ENCODE measurements at regions not wholly inside any gene's neighbourhood (a gene's known extent, or its start where the extent isn't known, plus 50 kb on each side); places are given as distances from the start of the nearest gene placed in this dataset.

- Histone ChIP-seq H3K27me3 (ENCODE audit: control insufficient read depth, insufficient read depth, low read length) (no peaks in the 10 kb centered on the region), H3K36me3 (ENCODE audit: control insufficient read depth, insufficient read depth, low read length) (no peaks in the 10 kb centered on the region), H3K4me3 (ENCODE audit: low read depth, low read length) (no peak overlapping the region)
- ChIA-PET CTCF (interaction anchor here (1.2 to 1.7 kb wide), 2 partner anchors 189 to 241 kb away, joined by 4 to 6 read pairs; no protein-coding TSS in a partner anchor), POLR2A (no interaction called here)
- no peak for DNase-seq (ENCODE audit: low read depth)
- TF ChIP-seq, protein P1, sequence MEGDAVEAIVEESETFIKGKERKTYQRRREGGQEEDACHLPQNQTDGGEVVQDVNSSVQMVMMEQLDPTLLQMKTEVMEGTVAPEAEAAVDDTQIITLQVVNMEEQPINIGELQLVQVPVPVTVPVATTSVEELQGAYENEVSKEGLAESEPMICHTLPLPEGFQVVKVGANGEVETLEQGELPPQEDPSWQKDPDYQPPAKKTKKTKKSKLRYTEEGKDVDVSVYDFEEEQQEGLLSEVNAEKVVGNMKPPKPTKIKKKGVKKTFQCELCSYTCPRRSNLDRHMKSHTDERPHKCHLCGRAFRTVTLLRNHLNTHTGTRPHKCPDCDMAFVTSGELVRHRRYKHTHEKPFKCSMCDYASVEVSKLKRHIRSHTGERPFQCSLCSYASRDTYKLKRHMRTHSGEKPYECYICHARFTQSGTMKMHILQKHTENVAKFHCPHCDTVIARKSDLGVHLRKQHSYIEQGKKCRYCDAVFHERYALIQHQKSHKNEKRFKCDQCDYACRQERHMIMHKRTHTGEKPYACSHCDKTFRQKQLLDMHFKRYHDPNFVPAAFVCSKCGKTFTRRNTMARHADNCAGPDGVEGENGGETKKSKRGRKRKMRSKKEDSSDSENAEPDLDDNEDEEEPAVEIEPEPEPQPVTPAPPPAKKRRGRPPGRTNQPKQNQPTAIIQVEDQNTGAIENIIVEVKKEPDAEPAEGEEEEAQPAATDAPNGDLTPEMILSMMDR (IDR thresholded peaks at IDR 0.05; ENCODE audit: insufficient read depth, low read depth, low read length), result no peak
These were observed 242.2 kb upstream of the IGFBP3 start for GRCh38 chr7:46163246-46163645.

GRCh38 chr7:46162609-46163008 is 241.5 kb upstream of the IGFBP3 start:
- DNase-seq (ENCODE audit: low read depth), result no peak
- TF ChIP-seq, protein P1 (IDR thresholded peaks at IDR 0.05; ENCODE audit: insufficient read depth, low read depth, low read length), result no peak
- no peaks in the 10 kb centered on the region for H3K36me3 ChIP-seq (ENCODE audit: control insufficient read depth, insufficient read depth, low read length)
- CTCF ChIA-PET, result interaction anchor here (1.2 to 1.7 kb wide), 2 partner anchors 190 to 240 kb away, joined by 4 to 6 read pairs; no protein-coding TSS in a partner anchor
- POLR2A ChIA-PET, result no interaction called here
- H3K27me3 ChIP-seq (ENCODE audit: control insufficient read depth, insufficient read depth, low read length), result no peaks in the 10 kb centered on the region
- H3K4me3 ChIP-seq (ENCODE audit: low read depth, low read length), result no peak overlapping the region

GRCh38 chr7:46160861-46161260 is 239.8 kb upstream of the IGFBP3 start:
- TF ChIP-seq, protein P1 (IDR thresholded peaks at IDR 0.05; ENCODE audit: insufficient read depth, low read depth, low read length), result no peak
- no peak overlapping the region for H3K4me3 ChIP-seq (ENCODE audit: low read depth, low read length)
- ChIA-PET CTCF (no interaction called here), POLR2A (no interaction called here)
- H3K27me3 ChIP-seq (ENCODE audit: control insufficient read depth, insufficient read depth, low read length), result no peaks in the 10 kb centered on the region
- no peak for DNase-seq (ENCODE audit: low read depth)
- H3K36me3 ChIP-seq (ENCODE audit: control insufficient read depth, insufficient read depth, low read length), result no peaks in the 10 kb centered on the region

DNA sequence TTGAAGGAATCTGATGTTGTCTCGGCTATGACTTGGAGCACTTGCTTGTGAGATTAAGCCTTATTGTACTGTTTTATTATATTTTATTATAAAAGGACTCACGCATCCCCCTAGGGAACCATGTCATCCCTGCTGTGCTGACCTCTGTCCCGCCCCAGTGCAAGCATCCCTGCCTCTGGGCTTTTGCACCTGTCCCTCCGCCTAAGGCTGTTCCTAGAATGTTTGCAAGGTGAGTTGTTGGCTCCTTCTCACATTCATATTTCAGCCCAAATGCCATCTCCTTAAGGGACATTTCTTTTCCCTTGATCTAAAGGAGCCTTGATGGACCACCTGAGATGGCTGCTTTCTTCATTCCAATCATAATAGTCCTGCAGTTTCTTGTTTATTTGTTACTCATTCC is 236.9 kb upstream of the IGFBP3 start:
- TF ChIP-seq, protein P1 (IDR thresholded peaks at IDR 0.05; ENCODE audit: insufficient read depth, low read depth, low read length), result no peak

DNA sequence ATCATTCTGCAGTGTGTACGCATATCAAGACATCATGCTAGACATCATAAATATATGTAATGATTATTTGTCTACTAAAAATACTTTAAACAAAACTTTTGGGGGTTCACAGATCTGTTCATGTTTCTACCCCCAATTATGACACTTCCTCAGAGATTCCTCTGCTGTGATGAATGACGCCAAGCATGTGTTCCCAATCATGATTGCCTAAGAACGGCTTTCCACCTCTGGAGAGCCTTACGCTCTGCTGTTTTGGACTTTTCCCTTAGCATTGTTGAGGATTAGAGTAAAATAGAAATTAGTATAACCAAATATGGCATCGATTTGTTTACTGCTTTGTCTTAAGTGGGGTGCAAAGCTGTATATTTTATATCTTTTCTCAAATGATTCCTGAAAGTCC is 236.3 kb upstream of the IGFBP3 start:
- Histone ChIP-seq H3K36me3 (ENCODE audit: control insufficient read depth, insufficient read depth, low read length) (no peaks in the 10 kb centered on the region), H3K27me3 (ENCODE audit: control insufficient read depth, insufficient read depth, low read length) (no peaks in the 10 kb centered on the region), H3K4me3 (ENCODE audit: low read depth, low read length) (no peak overlapping the region)
- ChIA-PET CTCF (no interaction called here), POLR2A (no interaction called here)
- TF ChIP-seq, protein P1 (IDR thresholded peaks at IDR 0.05; ENCODE audit: insufficient read depth, low read depth, low read length), result no peak
- DNase-seq (ENCODE audit: low read depth), result no peak

More for the DNA sequence above, 236.9 kb upstream of the IGFBP3 start:
- Histone ChIP-seq H3K4me3 (ENCODE audit: low read depth, low read length) (no peak overlapping the region), H3K36me3 (ENCODE audit: control insufficient read depth, insufficient read depth, low read length) (no peaks in the 10 kb centered on the region), H3K27me3 (ENCODE audit: control insufficient read depth, insufficient read depth, low read length) (no peaks in the 10 kb centered on the region)
- ChIA-PET POLR2A (no interaction called here), CTCF (no interaction called here)
- no peak for DNase-seq (ENCODE audit: low read depth)
